HL-60 (cell line): ENCODE measurements at regions not wholly inside any gene's neighbourhood (a gene's known extent, or its start where the extent isn't known, plus 50 kb on each side); places are given as distances from the start of the nearest gene placed in this dataset.

Source experiments
- DNase-seq, 2 experiments: peaks; one replicate each; pipeline ENCODE4 v3.0.0-alpha.2; 2010 to 2020; ENCODE audit warnings: low read depth in 1 of 2, low spot score in 1 of 2
- H3K27ac ChIP-seq: fragments of 250-450 bp; sonication (Bioruptor Pico); replicated peaks from 2 replicates; pipeline ENCODE4 v1.5.1; 2020; ENCODE audit warnings: mild to moderate bottlenecking, moderate library complexity
- H3K27me3 ChIP-seq: fragments of 250-450 bp; sonication (Bioruptor Pico); 2 replicates; pipeline ENCODE4 v1.5.1; 2021; ENCODE audit warnings: mild to moderate bottlenecking, moderate library complexity; ENCODE audit not compliant: insufficient read depth, poor library complexity, severe bottlenecking
- H3K4me3 ChIP-seq: replicated peaks from 2 replicates; pipeline ENCODE4 v1.5.1; 2011; ENCODE audit warnings: mild to moderate bottlenecking, control low read depth, low read length; ENCODE audit not compliant: insufficient read depth
- GABPA ChIP-seq: IDR thresholded peaks from 2 replicates; pipeline ENCODE4 v1.6.1; 2012; ENCODE audit warnings: low read depth
- POLR2AphosphoS5 ChIP-seq: IDR thresholded peaks from 2 replicates; pipeline ENCODE4 v1.6.1; 2012; ENCODE audit warnings: low read depth
- SPI1 ChIP-seq: IDR thresholded peaks from 2 replicates; pipeline ENCODE4 v1.6.1; 2012; ENCODE audit warnings: low read depth, mild to moderate bottlenecking, borderline replicate concordance
- TF ChIP-seq, protein P1 (sequence below): IDR thresholded peaks from one replicate; pipeline ENCODE4 v1.5.1; 2011; ENCODE audit warnings: low read length, control low read depth, inconsistent platforms; ENCODE audit not compliant: insufficient read depth
- TF ChIP-seq, protein P2 (sequence below): IDR thresholded peaks from 2 replicates; pipeline ENCODE4 v1.6.1; 2012; ENCODE audit warnings: low read depth; ENCODE audit not compliant: insufficient replicate concordance

DNA sequence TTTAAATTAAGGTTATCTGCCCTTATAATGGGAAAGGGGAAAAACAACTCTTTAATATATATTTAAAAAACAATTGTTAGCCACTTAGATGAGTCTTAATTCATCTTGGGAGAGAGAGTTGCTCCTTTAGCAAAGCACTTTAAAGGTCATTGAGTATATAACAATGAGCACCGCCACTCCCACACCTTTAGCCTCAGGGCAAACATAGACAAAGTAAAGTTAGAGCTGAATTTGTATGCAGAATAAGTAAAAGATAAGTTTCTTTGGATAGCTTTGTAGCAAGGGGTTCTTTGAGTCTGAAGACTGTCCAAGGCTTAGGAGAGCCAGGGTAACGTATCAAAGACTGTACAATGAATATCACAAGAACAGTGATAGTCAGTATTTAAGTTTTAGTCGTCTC, 728.8 kb upstream of the LMO3 start:
- Histone ChIP-seq H3K27ac (no peak overlapping the region), H3K27me3 (no peaks in the 10 kb centered on the region), H3K4me3 (no peak overlapping the region)
- TF ChIP-seq, protein P1, sequence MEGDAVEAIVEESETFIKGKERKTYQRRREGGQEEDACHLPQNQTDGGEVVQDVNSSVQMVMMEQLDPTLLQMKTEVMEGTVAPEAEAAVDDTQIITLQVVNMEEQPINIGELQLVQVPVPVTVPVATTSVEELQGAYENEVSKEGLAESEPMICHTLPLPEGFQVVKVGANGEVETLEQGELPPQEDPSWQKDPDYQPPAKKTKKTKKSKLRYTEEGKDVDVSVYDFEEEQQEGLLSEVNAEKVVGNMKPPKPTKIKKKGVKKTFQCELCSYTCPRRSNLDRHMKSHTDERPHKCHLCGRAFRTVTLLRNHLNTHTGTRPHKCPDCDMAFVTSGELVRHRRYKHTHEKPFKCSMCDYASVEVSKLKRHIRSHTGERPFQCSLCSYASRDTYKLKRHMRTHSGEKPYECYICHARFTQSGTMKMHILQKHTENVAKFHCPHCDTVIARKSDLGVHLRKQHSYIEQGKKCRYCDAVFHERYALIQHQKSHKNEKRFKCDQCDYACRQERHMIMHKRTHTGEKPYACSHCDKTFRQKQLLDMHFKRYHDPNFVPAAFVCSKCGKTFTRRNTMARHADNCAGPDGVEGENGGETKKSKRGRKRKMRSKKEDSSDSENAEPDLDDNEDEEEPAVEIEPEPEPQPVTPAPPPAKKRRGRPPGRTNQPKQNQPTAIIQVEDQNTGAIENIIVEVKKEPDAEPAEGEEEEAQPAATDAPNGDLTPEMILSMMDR, result no peak
- TF ChIP-seq GABPA, result no peak
- TF ChIP-seq SPI1, result no peak
- TF ChIP-seq POLR2AphosphoS5, result no peak
- TF ChIP-seq, protein P2, sequence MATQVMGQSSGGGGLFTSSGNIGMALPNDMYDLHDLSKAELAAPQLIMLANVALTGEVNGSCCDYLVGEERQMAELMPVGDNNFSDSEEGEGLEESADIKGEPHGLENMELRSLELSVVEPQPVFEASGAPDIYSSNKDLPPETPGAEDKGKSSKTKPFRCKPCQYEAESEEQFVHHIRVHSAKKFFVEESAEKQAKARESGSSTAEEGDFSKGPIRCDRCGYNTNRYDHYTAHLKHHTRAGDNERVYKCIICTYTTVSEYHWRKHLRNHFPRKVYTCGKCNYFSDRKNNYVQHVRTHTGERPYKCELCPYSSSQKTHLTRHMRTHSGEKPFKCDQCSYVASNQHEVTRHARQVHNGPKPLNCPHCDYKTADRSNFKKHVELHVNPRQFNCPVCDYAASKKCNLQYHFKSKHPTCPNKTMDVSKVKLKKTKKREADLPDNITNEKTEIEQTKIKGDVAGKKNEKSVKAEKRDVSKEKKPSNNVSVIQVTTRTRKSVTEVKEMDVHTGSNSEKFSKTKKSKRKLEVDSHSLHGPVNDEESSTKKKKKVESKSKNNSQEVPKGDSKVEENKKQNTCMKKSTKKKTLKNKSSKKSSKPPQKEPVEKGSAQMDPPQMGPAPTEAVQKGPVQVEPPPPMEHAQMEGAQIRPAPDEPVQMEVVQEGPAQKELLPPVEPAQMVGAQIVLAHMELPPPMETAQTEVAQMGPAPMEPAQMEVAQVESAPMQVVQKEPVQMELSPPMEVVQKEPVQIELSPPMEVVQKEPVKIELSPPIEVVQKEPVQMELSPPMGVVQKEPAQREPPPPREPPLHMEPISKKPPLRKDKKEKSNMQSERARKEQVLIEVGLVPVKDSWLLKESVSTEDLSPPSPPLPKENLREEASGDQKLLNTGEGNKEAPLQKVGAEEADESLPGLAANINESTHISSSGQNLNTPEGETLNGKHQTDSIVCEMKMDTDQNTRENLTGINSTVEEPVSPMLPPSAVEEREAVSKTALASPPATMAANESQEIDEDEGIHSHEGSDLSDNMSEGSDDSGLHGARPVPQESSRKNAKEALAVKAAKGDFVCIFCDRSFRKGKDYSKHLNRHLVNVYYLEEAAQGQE, result no peak
- DNase-seq, result no peak

- TF ChIP-seq, protein P2, result no peak
- TF ChIP-seq SPI1 (no peak), POLR2AphosphoS5 (no peak), GABPA (no peak)
- TF ChIP-seq, protein P1, result no peak
- no peak for DNase-seq
- no peaks in the 10 kb centered on the region for H3K27me3 ChIP-seq
- H3K27ac ChIP-seq, result no peak overlapping the region
- H3K4me3 ChIP-seq, result no peak overlapping the region
Observed at GRCh38 chr12:17333287-17333686, 727.3 kb upstream of the LMO3 start.

- no peak overlapping the region for H3K4me3 ChIP-seq
Observed at GRCh38 chr12:17326649-17327048, 720.7 kb upstream of the LMO3 start.

More at GRCh38 chr12:17326649-17327048, 720.7 kb upstream of the LMO3 start:
- no peaks in the 10 kb centered on the region for H3K27me3 ChIP-seq
- H3K27ac ChIP-seq, result no peak overlapping the region
- no peak for DNase-seq
- TF ChIP-seq POLR2AphosphoS5 (no peak), SPI1 (no peak), GABPA (no peak)
- TF ChIP-seq, protein P1, result no peak
- TF ChIP-seq, protein P2, result no peak
